Stimulated activated memory B cell treated with anti-CD40 and anti-IgM and Interleukin-4, amounts not matched to agents 10 μg/mL and 1 μg/mL and 100 μg/mL, for 72 hours (primary cell): ENCODE measurements at regions not wholly inside any gene's neighbourhood (a gene's known extent, or its start where the extent isn't known, plus 50 kb on each side); places are given as distances from the start of the nearest gene placed in this dataset.
A peak's percentile ranks its signal among the peaks of the same experiment; 100 is the strongest.

Source experiments
- ATAC-seq: fragments of 150-1000 bp; cut with Tn5 transposase; 2 replicates; pipeline ENCODE4 v1.10.0; 2021
- H3K27ac Mint-ChIP-seq: one replicate; pipeline ENCODE4 v1.8.0; 2022; ENCODE audit warnings: mild to moderate bottlenecking, mixed read lengths
- H3K27me3 Mint-ChIP-seq: one replicate; pipeline ENCODE4 v1.8.0; 2022; ENCODE audit warnings: mixed read lengths
- H3K36me3 Mint-ChIP-seq: one replicate; pipeline ENCODE4 v1.8.0; 2022; ENCODE audit warnings: mixed read lengths
- H3K4me1 Mint-ChIP-seq: one replicate; pipeline ENCODE4 v1.8.0; 2022; ENCODE audit warnings: mixed read lengths
- H3K4me3 Mint-ChIP-seq: one replicate; pipeline ENCODE4 v1.8.0; 2022; ENCODE audit warnings: mild to moderate bottlenecking, moderate library complexity, mixed read lengths
- H3K9me3 Mint-ChIP-seq: one replicate; pipeline ENCODE4 v1.8.0; 2022; ENCODE audit warnings: mixed read lengths

- no peaks in the 10 kb centered on the region for H3K9me3 Mint-ChIP-seq
- H3K36me3 Mint-ChIP-seq, result no peaks in the 10 kb centered on the region
- H3K4me3 Mint-ChIP-seq, result peak overlapping the region; percentile 10
- H3K4me1 Mint-ChIP-seq, result no peaks in the 10 kb centered on the region
- peaks cover 26% of the 10 kb centered on the region for H3K27me3 Mint-ChIP-seq
- ATAC-seq, result no peak
- H3K27ac Mint-ChIP-seq, result peak overlapping the region; percentile 46
Measured at GRCh38 chr5:90184764-90185163, 224.8 kb downstream of the CETN3 start.

DNA sequence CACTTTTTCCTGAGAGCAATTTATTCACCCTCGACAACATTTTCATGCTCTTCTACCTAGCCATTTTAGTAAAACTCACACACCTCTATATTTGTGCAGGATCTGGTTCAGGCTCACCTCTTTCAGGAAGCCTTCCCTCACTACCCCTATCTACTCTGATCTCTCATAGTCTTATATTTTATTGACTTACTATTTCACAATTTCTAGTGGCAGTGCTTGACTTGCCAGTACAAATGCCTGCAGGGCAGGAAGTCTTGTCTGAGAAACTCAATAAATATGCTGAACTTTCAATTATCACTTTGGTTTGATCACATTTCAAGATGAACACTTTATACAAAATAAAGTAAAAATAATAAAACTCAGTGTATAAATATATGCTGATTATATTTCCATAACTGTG, 226.8 kb downstream of the CETN3 start:
- no peak for ATAC-seq
- Mint-ChIP-seq H3K27me3 (peaks cover 12% of the 10 kb centered on the region), H3K36me3 (no peaks in the 10 kb centered on the region), H3K9me3 (peaks cover 2% of the 10 kb centered on the region), H3K27ac (no peak overlapping the region), H3K4me1 (no peaks in the 10 kb centered on the region), H3K4me3 (no peak overlapping the region)

DNA sequence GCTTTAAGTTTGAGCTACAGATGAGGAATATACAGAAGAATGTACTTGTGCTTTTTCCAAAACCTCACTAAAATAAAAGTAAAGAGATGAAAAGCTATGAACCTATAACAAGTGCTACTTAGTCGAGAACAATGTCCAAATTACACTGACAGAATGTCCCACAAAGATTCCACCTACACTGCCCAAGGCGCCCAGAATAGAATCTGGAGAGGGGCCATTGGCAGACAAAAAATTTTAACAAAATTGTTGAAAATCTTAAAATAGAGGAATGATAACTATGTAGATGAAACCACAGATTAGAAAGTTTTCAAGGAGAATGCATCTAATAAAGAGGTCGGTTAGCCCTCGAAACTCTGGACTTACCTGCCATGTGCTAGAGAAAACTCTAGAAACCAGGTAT, 235.3 kb downstream of the CETN3 start:
- no peak overlapping the region for H3K27ac Mint-ChIP-seq
- H3K36me3 Mint-ChIP-seq, result no peaks in the 10 kb centered on the region
- peaks cover 9% of the 10 kb centered on the region for H3K27me3 Mint-ChIP-seq

DNA sequence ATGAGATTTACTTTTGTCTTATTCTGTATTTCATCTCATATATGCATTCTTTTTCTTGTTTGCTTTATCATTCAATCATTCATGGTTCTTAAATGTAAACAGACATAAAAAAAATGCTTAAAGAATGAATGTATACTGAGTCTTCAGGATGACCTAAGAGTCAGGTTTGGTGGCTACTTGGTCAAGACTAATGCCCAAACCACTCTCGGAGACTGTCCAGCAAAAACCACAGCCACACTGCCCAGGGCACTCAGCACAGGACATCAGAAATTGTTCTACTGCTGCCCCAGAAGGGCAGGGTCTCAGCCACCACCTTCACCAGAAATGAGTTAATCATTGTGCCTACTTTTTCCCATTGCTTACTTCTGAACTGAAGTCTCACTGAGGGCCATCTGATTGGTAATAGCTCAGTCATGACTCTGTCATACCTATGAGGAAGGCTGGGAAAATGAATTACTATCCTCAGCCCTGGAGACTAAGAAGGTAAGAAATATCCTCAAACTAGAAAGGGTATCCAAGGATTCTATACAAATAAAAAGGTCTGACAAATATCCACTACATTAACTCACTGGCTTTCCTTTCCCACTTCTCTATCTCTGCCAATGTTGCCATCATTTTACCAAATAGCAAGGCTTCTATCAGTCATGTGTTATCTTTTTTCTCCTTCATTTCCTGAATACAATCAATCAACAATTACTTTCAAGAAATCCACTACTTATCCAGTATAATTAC, 236.1 kb downstream of the CETN3 start:
- ATAC-seq, result no peak
- H3K4me1 Mint-ChIP-seq, result peaks cover 3% of the 10 kb centered on the region
- H3K27me3 Mint-ChIP-seq, result peaks cover 9% of the 10 kb centered on the region
- no peak overlapping the region for H3K4me3 Mint-ChIP-seq
- H3K36me3 Mint-ChIP-seq, result no peaks in the 10 kb centered on the region
- no peak overlapping the region for H3K27ac Mint-ChIP-seq
- H3K9me3 Mint-ChIP-seq, result peaks cover 10% of the 10 kb centered on the region

More for the DNA sequence above, 235.3 kb downstream of the CETN3 start:
- Mint-ChIP-seq H3K4me3 (no peak overlapping the region), H3K4me1 (no peaks in the 10 kb centered on the region), H3K9me3 (peaks cover 10% of the 10 kb centered on the region)
- no peak for ATAC-seq

DNA sequence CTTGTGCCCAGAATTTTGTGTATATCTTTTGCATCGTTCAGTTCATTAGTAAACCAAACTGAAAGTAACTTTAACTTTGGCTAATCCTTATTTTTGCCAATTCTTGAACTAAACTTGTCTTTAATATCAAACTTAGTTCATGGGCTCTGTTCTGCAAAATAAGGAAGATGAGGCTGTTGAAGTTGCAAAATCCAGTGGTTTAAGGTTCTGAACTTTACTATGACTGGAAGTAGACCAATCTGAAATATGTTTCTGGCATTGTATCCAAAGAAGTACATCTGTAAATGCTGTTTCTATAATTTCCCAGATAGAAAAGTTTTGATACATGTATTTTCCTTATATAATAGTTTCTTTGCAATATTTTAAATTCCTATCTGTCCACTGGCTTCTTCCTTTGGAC, 238.1 kb downstream of the CETN3 start:
- peaks cover 2% of the 10 kb centered on the region for H3K9me3 Mint-ChIP-seq
- no peak overlapping the region for H3K27ac Mint-ChIP-seq
- H3K27me3 Mint-ChIP-seq, result peaks cover 9% of the 10 kb centered on the region
- H3K36me3 Mint-ChIP-seq, result no peaks in the 10 kb centered on the region
- ATAC-seq, result no peak
- peaks cover 6% of the 10 kb centered on the region for H3K4me1 Mint-ChIP-seq
- H3K4me3 Mint-ChIP-seq, result no peak overlapping the region

DNA sequence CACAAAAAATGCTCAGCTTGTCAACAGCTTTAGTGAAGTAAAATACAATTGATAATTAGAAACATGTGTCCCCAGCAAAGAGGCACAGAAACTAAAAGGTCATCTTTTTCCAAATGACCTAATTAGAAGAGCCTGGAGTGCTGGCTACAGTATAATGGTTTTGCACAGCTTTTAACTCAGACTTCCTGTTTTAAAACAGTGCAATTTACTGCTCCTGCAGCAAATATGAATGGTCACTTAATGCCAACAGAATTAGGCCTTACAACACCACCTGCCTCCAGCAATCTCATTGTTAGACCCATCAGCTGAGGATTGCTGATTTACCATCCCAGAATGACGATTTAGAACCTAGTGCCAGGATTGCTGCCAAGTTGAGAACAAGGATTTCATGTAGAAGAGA, 239.3 kb downstream of the CETN3 start:
- no peak for ATAC-seq
- Mint-ChIP-seq H3K4me3 (no peak overlapping the region), H3K36me3 (no peaks in the 10 kb centered on the region), H3K4me1 (peaks cover 6% of the 10 kb centered on the region), H3K9me3 (no peaks in the 10 kb centered on the region), H3K27me3 (peaks cover 9% of the 10 kb centered on the region), H3K27ac (no peak overlapping the region)

DNA sequence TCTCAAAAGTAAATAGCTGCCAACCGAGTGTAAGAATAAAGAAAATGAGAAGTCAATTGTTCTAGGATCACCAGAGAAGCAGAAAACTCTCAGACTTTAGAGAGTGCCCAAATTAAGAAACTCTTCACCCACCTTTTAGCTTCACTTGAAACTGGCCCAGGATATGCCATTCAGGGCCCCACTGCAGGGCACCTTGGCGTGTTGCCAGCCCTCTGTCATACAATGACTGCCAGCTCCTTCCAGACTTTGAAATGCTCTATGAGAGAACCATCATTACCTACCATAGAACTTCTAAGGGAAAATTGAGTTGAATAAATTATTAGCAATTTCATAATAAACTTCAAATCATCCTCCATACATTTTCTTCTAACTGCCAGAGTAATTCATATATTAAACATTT, 240.5 kb downstream of the CETN3 start:
- H3K27me3 Mint-ChIP-seq, result peaks cover 8% of the 10 kb centered on the region
- peaks cover 6% of the 10 kb centered on the region for H3K4me1 Mint-ChIP-seq
- ATAC-seq, result no peak
- H3K36me3 Mint-ChIP-seq, result no peaks in the 10 kb centered on the region
- no peak overlapping the region for H3K4me3 Mint-ChIP-seq
- no peaks in the 10 kb centered on the region for H3K9me3 Mint-ChIP-seq
- H3K27ac Mint-ChIP-seq, result no peak overlapping the region

- H3K9me3 Mint-ChIP-seq, result no peaks in the 10 kb centered on the region
- H3K27me3 Mint-ChIP-seq, result peaks cover under 1% of the 10 kb centered on the region
- H3K4me3 Mint-ChIP-seq, result no peak overlapping the region
- no peak overlapping the region for H3K27ac Mint-ChIP-seq
- no peaks in the 10 kb centered on the region for H3K36me3 Mint-ChIP-seq
- no peak for ATAC-seq
- peaks cover 6% of the 10 kb centered on the region for H3K4me1 Mint-ChIP-seq
Measured at GRCh38 chr5:90168399-90168798, 241.2 kb downstream of the CETN3 start.

GRCh38 chr5:90166816-90167215, 242.7 kb downstream of the CETN3 start:
- Mint-ChIP-seq H3K4me1 (peaks cover 6% of the 10 kb centered on the region), H3K4me3 (no peak overlapping the region), H3K9me3 (no peaks in the 10 kb centered on the region), H3K36me3 (no peaks in the 10 kb centered on the region), H3K27me3 (no peaks in the 10 kb centered on the region), H3K27ac (no peak overlapping the region)
- ATAC-seq, result no peak

GRCh38 chr5:90162324-90162723, 247.2 kb downstream of the CETN3 start:
- H3K27ac Mint-ChIP-seq, result no peak overlapping the region
- no peaks in the 10 kb centered on the region for H3K27me3 Mint-ChIP-seq
- H3K9me3 Mint-ChIP-seq, result no peaks in the 10 kb centered on the region
- H3K4me3 Mint-ChIP-seq, result no peak overlapping the region
- H3K4me1 Mint-ChIP-seq, result no peaks in the 10 kb centered on the region
- ATAC-seq, result no peak
- no peaks in the 10 kb centered on the region for H3K36me3 Mint-ChIP-seq

- no peaks in the 10 kb centered on the region for H3K36me3 Mint-ChIP-seq
Measured at GRCh38 chr5:90161414-90161813, 248.1 kb downstream of the CETN3 start.

GRCh38 chr5:90158131-90158530, 251.4 kb downstream of the CETN3 start:
- Mint-ChIP-seq H3K36me3 (no peaks in the 10 kb centered on the region), H3K27me3 (no peaks in the 10 kb centered on the region), H3K9me3 (peaks cover 5% of the 10 kb centered on the region), H3K4me1 (no peaks in the 10 kb centered on the region), H3K27ac (no peak overlapping the region), H3K4me3 (no peak overlapping the region)
- ATAC-seq, result no peak

More at GRCh38 chr5:90161414-90161813, 248.1 kb downstream of the CETN3 start:
- no peaks in the 10 kb centered on the region for H3K4me1 Mint-ChIP-seq
- H3K27ac Mint-ChIP-seq, result no peak overlapping the region
- no peaks in the 10 kb centered on the region for H3K27me3 Mint-ChIP-seq
- peak; percentile 64 for ATAC-seq
- H3K9me3 Mint-ChIP-seq, result no peaks in the 10 kb centered on the region
- H3K4me3 Mint-ChIP-seq, result no peak overlapping the region

DNA sequence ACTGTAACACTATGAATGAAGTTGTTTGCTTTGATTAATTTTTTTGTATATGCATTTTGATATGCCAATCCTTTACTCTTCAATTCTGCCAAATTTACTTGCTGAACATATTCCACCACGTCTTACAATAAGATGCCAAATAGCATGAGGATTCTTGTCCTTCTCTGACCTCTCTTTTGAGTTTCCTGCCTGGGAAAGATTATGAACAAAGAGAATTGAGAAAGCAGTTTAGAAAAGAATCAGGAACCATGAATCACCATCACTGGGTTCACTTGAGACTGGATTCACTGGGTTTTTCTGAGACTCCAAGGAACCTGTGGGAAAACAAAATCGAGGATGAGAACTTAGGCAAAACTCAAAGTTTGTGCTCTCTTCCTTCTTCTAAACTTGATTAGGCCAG, 256.5 kb downstream of the CETN3 start:
- Mint-ChIP-seq H3K36me3 (peaks cover 2% of the 10 kb centered on the region), H3K4me3 (no peak overlapping the region), H3K27me3 (no peaks in the 10 kb centered on the region), H3K9me3 (peaks cover 10% of the 10 kb centered on the region), H3K27ac (no peak overlapping the region), H3K4me1 (no peaks in the 10 kb centered on the region)
- ATAC-seq, result no peak

DNA sequence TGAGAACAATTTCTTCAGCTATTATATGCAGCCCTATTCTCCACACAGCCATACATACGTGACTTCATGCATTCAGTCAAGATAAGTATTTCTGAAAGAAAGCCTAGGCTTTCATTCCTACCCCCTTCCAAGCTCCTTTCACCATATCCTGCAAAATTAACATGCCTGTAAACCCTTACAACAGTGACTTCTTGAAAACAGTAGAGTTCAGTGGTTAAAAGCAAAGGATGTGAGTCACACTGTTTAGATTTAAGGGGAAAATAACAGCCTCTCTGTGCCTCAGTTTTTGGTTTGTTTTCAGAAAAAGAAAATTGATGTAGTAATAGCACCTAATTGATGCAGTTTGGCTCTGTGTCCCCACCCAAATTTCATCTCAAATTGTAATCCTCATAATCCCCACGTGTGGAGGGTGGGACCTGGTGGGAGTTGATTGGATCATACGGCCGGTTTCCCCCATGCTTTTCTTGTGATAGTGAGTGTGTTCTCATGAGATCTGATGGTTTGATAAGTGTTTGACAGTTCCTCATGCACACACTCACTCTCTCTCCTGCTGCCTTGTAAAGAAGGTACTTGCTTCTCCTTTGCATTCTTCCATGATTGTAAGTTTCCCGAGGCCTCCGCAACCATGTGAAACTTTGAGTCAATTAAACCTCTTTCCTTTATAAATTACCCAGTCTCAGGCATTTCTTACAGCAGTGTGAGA, 264.8 kb downstream of the CETN3 start:
- Mint-ChIP-seq H3K27ac (no peak overlapping the region), H3K27me3 (peaks cover 11% of the 10 kb centered on the region), H3K4me1 (no peaks in the 10 kb centered on the region), H3K36me3 (peaks cover 6% of the 10 kb centered on the region), H3K4me3 (no peak overlapping the region), H3K9me3 (peaks cover 4% of the 10 kb centered on the region)
- no peak for ATAC-seq

DNA sequence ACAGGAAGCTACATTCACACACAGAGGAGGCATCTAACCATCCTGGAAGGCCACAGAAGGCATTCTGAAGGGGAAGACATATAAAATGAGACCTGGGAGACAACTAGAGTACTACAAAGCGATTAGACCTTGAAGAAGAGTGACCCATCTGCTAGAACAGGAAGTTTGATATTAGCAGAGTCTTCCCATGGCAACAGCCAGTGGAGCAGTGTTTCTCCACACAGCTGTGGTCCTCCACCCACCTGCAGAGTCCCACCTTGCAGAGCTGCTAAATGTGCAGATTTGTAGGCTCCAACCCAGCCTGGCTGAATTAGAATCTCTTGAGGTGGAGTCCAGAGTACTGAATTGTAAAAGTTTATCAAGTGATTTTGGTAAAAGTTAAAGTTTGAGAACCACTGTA, 267.0 kb downstream of the CETN3 start:
- no peaks in the 10 kb centered on the region for H3K36me3 Mint-ChIP-seq
- H3K27ac Mint-ChIP-seq, result no peak overlapping the region
- no peaks in the 10 kb centered on the region for H3K4me1 Mint-ChIP-seq
- ATAC-seq, result peak; percentile 36
- no peaks in the 10 kb centered on the region for H3K9me3 Mint-ChIP-seq
- no peak overlapping the region for H3K4me3 Mint-ChIP-seq
- H3K27me3 Mint-ChIP-seq, result peaks cover 14% of the 10 kb centered on the region

GRCh38 chr5:90141984-90142383, 267.6 kb downstream of the CETN3 start:
- Mint-ChIP-seq H3K27me3 (peaks cover 12% of the 10 kb centered on the region), H3K9me3 (no peaks in the 10 kb centered on the region), H3K36me3 (no peaks in the 10 kb centered on the region), H3K4me1 (no peaks in the 10 kb centered on the region), H3K4me3 (no peak overlapping the region), H3K27ac (no peak overlapping the region)
- ATAC-seq, result no peak
